ENCODE measurements at regions not wholly inside any gene's neighbourhood (a gene's known extent, or its start where the extent isn't known, plus 50 kb on each side); places are given as distances from the start of the nearest gene placed in this dataset.

DNA sequence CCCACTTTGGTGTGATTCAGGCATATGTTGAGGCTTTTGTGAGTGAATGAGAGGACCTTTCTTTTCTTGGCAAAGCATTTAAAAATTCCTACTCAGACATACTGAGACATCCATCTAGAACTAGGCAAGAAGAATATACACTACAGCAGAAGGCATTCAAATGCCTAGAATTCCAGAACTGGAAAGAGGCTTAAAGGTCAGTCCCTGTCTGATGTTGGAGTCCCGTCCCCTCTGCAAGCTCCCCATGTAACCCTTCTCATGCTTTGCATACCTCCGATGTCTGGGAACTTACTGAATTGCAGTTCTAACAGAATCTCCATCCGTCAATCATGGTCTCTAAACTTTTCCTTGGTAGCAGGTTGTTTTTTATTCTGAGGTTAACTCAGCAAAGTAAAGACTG lies 152.9 kb downstream of the ATP6V1G3 start:
- FAIRE-seq (no peak), DNase-seq (ENCODE audit: low read depth, low spot score) (no peak)
- H3K27ac ChIP-seq (ENCODE audit: insufficient read depth, low read depth, low read length) = no peak overlapping the region
- H3K4me1 ChIP-seq (ENCODE audit: control insufficient read depth, extremely low read depth, insufficient read depth, low read length) = no peaks in the 10 kb centered on the region
- no peaks in the 10 kb centered on the region for H3K9me1 ChIP-seq (replicated peaks; ENCODE audit: control insufficient read depth, extremely low read depth, insufficient read depth, low read length)
- CTCF ChIA-PET = no interaction called here
- H3K4me3 ChIP-seq (replicated peaks in 1 of 3; ENCODE audit: insufficient read depth in 1 of 3, low read depth in 1 of 3, low read length in 3 of 3) = no peak overlapping the region
- no peaks in the 10 kb centered on the region for H3K36me3 ChIP-seq (ENCODE audit: control insufficient read depth in 2 of 2, extremely low read depth in 1 of 2, insufficient read depth in 2 of 2, low read length in 2 of 2)
- no peaks in the 10 kb centered on the region for H3K9me3 ChIP-seq (replicated peaks; ENCODE audit: control insufficient read depth, insufficient read depth, low read length)
- H3K4me2 ChIP-seq (ENCODE audit: insufficient read depth, low read length) = no peak overlapping the region
- H2AFZ ChIP-seq (ENCODE audit: low read depth, low read length) = no peak overlapping the region
- no peaks in the 10 kb centered on the region for H3K79me2 ChIP-seq (ENCODE audit: control insufficient read depth, insufficient read depth, low read length)
- POLR2A ChIA-PET = no interaction called here
- dilution Hi-C loops (cut with MboI; ENCODE audit: extremely low pct_ligation_motif_present, low sequenced_read_pairs) = no loop called here
- BruUV-seq (replicated peaks) = no TSS peak
- TF ChIP-seq POLR2AphosphoS5 (IDR thresholded peaks at IDR 0.05; ENCODE audit: insufficient read depth, low read depth, low read length) (no peak), GATA2 (IDR thresholded peaks at IDR 0.05; ENCODE audit: insufficient read depth, insufficient read length, low read depth, low read length) (no peak), POLR2A (IDR thresholded peaks at IDR 0.05; ENCODE audit: low read depth, low read length) (no peak), JUN (IDR thresholded peaks at IDR 0.05; ENCODE audit: borderline replicate concordance, insufficient read depth, insufficient read length, low read depth) (no peak), FOS (IDR thresholded peaks at IDR 0.05; ENCODE audit: borderline replicate concordance, insufficient read depth, low read length) (no peak), EZH2 (IDR thresholded peaks at IDR 0.05; ENCODE audit: borderline replicate concordance, low read depth, low read length, severe bottlenecking) (no peak), MYC (IDR thresholded peaks at IDR 0.05; ENCODE audit: low read depth, low read length) (no peak)
- TF ChIP-seq, protein P1, sequence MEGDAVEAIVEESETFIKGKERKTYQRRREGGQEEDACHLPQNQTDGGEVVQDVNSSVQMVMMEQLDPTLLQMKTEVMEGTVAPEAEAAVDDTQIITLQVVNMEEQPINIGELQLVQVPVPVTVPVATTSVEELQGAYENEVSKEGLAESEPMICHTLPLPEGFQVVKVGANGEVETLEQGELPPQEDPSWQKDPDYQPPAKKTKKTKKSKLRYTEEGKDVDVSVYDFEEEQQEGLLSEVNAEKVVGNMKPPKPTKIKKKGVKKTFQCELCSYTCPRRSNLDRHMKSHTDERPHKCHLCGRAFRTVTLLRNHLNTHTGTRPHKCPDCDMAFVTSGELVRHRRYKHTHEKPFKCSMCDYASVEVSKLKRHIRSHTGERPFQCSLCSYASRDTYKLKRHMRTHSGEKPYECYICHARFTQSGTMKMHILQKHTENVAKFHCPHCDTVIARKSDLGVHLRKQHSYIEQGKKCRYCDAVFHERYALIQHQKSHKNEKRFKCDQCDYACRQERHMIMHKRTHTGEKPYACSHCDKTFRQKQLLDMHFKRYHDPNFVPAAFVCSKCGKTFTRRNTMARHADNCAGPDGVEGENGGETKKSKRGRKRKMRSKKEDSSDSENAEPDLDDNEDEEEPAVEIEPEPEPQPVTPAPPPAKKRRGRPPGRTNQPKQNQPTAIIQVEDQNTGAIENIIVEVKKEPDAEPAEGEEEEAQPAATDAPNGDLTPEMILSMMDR (IDR thresholded peaks at IDR 0.05; ENCODE audit: extremely low read depth in 1 of 2, insufficient read depth in 1 of 2, low read depth in 1 of 2, low read length in 2 of 2) = no peak
- TF ChIP-seq, protein P2, sequence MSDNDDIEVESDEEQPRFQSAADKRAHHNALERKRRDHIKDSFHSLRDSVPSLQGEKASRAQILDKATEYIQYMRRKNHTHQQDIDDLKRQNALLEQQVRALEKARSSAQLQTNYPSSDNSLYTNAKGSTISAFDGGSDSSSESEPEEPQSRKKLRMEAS (IDR thresholded peaks at IDR 0.05; ENCODE audit: insufficient read depth, insufficient read length) = no peak
- no peak overlapping the region for H3K9ac ChIP-seq (replicated peaks; ENCODE audit: extremely low read depth, insufficient read depth, low read length)
- intact Hi-C loops (cut with micrococcal nuclease) = no loop called here
- no peaks in the 10 kb centered on the region for H4K20me1 ChIP-seq (replicated peaks; ENCODE audit: control insufficient read depth, extremely low read depth, insufficient read depth, low read length)
- H3K27me3 ChIP-seq (ENCODE audit: control insufficient read depth in 2 of 2, insufficient read depth in 2 of 2, low read length in 2 of 2) = no peaks in the 10 kb centered on the region
